HepG2 (cell line): ENCODE measurements at regions not wholly inside any gene's neighbourhood (a gene's known extent, or its start where the extent isn't known, plus 50 kb on each side); places are given as distances from the start of the nearest gene placed in this dataset.

ENCODE experiments used
- ATAC-seq: fragments of 200-7000 bp; cut with Tn5 transposase; 3 replicates; pipeline ENCODE4 v1.9.1; 2020; ENCODE audit warnings: mild to moderate bottlenecking, moderate library complexity
- BruUV-seq: library from RNA; stranded (reverse); fragments of 400-500 nt; replicated peaks from 2 replicates; lab custom pipeline; 2021; lab: Mats Ljungman, UMichigan
- CTCF ChIA-PET: fragments of 300-600 bp; formaldehyde crosslinking; extraction: SDS; loops from one replicate; lab custom pipeline; 2021; ENCODE audit warnings: low total read pairs, inconsistent platforms, low intra/inter-chr PET ratio; lab: Yijun Ruan, JAX
- POLR2A ChIA-PET: fragments of 350-600 bp; sonication (Branson Sonifier 250); formaldehyde crosslinking; loops from one replicate; lab custom pipeline; 2020; ENCODE audit warnings: antibody characterized with exemption, inconsistent platforms; lab: Yijun Ruan, JAX
- DNase-seq: peaks from one replicate; pipeline ENCODE4 v3.0.0-alpha.2; 2015; ENCODE audit warnings: low spot score
- FAIRE-seq: peaks from 3 replicates; lab custom pipeline; 2011; peaks lifted over from hg19 to GRCh38; lab: Jason Lieb, UNC
- H2AFZ ChIP-seq: one replicate; pipeline ENCODE4 v1.6.1; 2011; ENCODE audit warnings: low read length, inconsistent platforms
- H3K27ac ChIP-seq: fragments of 300-600 bp; 3 replicates; pipeline ENCODE4 v1.8.0; 2011; ENCODE audit warnings: mixed run types, mild to moderate bottlenecking, mixed read lengths, low read length, inconsistent platforms; ENCODE audit not compliant: insufficient read depth; ENCODE audit errors: extremely low read length
- H3K27me3 ChIP-seq, 2 experiments: fragments of 200-600 bp in 1 of 2; 2 replicates in 1 of 2; 3 replicates in 1 of 2; pipeline versions ENCODE4 v1.6.0 to v1.8.0; 2011; ENCODE audit warnings: low read length in 2 of 2, mild to moderate bottlenecking in 2 of 2, moderate library complexity in 2 of 2, inconsistent platforms in 1 of 2; ENCODE audit not compliant: insufficient read depth in 2 of 2, control insufficient read depth in 1 of 2
- H3K36me3 ChIP-seq, 2 experiments: fragments of 200-600 bp in 1 of 2; replicated peaks in 1 of 2; 2 replicates in 1 of 2; 3 replicates in 1 of 2; pipeline versions ENCODE4 v1.5.1 to v1.8.0; 2011; ENCODE audit warnings: low read length in 2 of 2, inconsistent platforms in 1 of 2; ENCODE audit not compliant: insufficient read depth in 2 of 2, control insufficient read depth in 1 of 2
- H3K4me1 ChIP-seq: 2 replicates; pipeline ENCODE4 v1.5.1; 2012; ENCODE audit warnings: low read length, inconsistent platforms; ENCODE audit not compliant: insufficient read depth
- H3K4me2 ChIP-seq: 2 replicates; pipeline ENCODE4 v1.6.0; 2011; ENCODE audit warnings: low read depth, low read length, inconsistent platforms
- H3K4me3 ChIP-seq, 3 experiments: fragments of 200-600 bp in 1 of 3; sonication (generic), shearing (Covaris generic) in 1 of 3; replicated peaks in 1 of 3; 2 replicates each; pipeline ENCODE4 v1.5.1; 2011 to 2016; ENCODE audit warnings: low read length in 3 of 3, inconsistent platforms in 2 of 3, low read depth in 2 of 3, mild to moderate bottlenecking in 2 of 3, control low read depth in 1 of 3, mixed read lengths in 1 of 3; ENCODE audit not compliant: insufficient read depth in 1 of 3
- H3K79me2 ChIP-seq: one replicate; pipeline ENCODE4 v1.6.1; 2011; ENCODE audit warnings: low read length, inconsistent platforms; ENCODE audit not compliant: insufficient read depth
- H3K9ac ChIP-seq: 2 replicates; pipeline ENCODE4 v1.6.0; 2011; ENCODE audit warnings: mild to moderate bottlenecking, low read depth, low read length, inconsistent platforms; ENCODE audit not compliant: insufficient read depth
- H3K9me3 ChIP-seq: 2 replicates; pipeline ENCODE4 v1.5.1; 2012; ENCODE audit warnings: mild to moderate bottlenecking, low read length
- H4K20me1 ChIP-seq: 2 replicates; pipeline ENCODE4 v1.6.0; 2011; ENCODE audit warnings: inconsistent platforms, mild to moderate bottlenecking, low read length, moderate library complexity; ENCODE audit not compliant: insufficient read depth
- KLF13 ChIP-seq: sonication (generic); formaldehyde crosslinking; IDR thresholded peaks from 2 replicates; pipeline ENCODE4 v1.4.0; 2020; ENCODE audit warnings: mild to moderate bottlenecking, missing genetic modification reagents
- MIXL1 ChIP-seq: IDR thresholded peaks from 2 replicates; pipeline ENCODE4 v1.6.1; 2016
- SRSF4 ChIP-seq: fragments of 200-400 bp; formaldehyde crosslinking; IDR thresholded peaks from one replicate; pipeline ENCODE4 v1.6.1; 2018; ENCODE audit warnings: mild to moderate bottlenecking, low read depth, low read length, moderate library complexity; ENCODE audit not compliant: poor library complexity, severe bottlenecking
- SYNCRIP ChIP-seq: fragments of 200-400 bp; formaldehyde crosslinking; IDR thresholded peaks from 2 replicates; pipeline ENCODE4 v1.6.1; 2018; ENCODE audit warnings: mild to moderate bottlenecking, low read depth, low read length; ENCODE audit not compliant: insufficient read depth
- TP53 ChIP-seq: sonication (generic); formaldehyde crosslinking; conservative IDR thresholded peaks from 2 replicates; pipeline ENCODE4 v1.4.0; 2020; ENCODE audit warnings: missing genetic modification reagents
- ZBTB38 ChIP-seq: sonication (generic); formaldehyde crosslinking; IDR thresholded peaks from 2 replicates; pipeline ENCODE4 v1.5.1; 2020; ENCODE audit warnings: mild to moderate bottlenecking, missing genetic modification reagents
- ZNF17 ChIP-seq: sonication (generic); formaldehyde crosslinking; IDR thresholded peaks from 2 replicates; pipeline ENCODE4 v1.5.0; 2020; ENCODE audit warnings: mild to moderate bottlenecking, missing genetic modification reagents
- ZNF343 ChIP-seq: sonication (generic); formaldehyde crosslinking; IDR thresholded peaks from 2 replicates; pipeline ENCODE4 v1.4.0; 2020; ENCODE audit warnings: mild to moderate bottlenecking, missing genetic modification reagents
- ZNF350 ChIP-seq: sonication (generic); formaldehyde crosslinking; IDR thresholded peaks from 2 replicates; pipeline ENCODE4 v1.4.0; 2020; ENCODE audit warnings: mild to moderate bottlenecking, low read depth, missing genetic modification reagents, borderline replicate concordance
- ZNF777 ChIP-seq: sonication (generic); formaldehyde crosslinking; IDR thresholded peaks from 2 replicates; pipeline ENCODE4 v1.4.0; 2020; ENCODE audit warnings: missing genetic modification reagents
- WGBS: methylation state at CpG from one replicate; pipeline ENCODE4 v1.1.6; 2017; ENCODE audit warnings: low lambda C conversion rate; 5-methylcytosine and 5-hydroxymethylcytosine counted together
- in situ Hi-C: cut with HindIII; loops from 2 replicates; pipeline ENCODE4 v1.10.0; 2017; ENCODE audit warnings: low pct_unique_long_range_greater_than_20kb; ENCODE audit not compliant: extremely low pct_ligation_motif_present
- intact Hi-C: fragments of 100-400 bp; cut with micrococcal nuclease; formaldehyde crosslinking; loops from one replicate; pipeline ENCODE4 v1.10.0; 2022; ENCODE audit not compliant: unreplicated experiment
- TF ChIP-seq, protein P1 (sequence below): sonication (generic); formaldehyde crosslinking; IDR thresholded peaks from 2 replicates; pipeline ENCODE4 v1.8.1; 2023; ENCODE audit warnings: mild to moderate bottlenecking, inconsistent platforms, moderate library complexity, missing genetic modification reagents, borderline replicate concordance
- TF ChIP-seq, protein P2 (sequence below): sonication (generic); formaldehyde crosslinking; IDR thresholded peaks from 2 replicates; pipeline ENCODE4 v1.4.0; 2020; ENCODE audit warnings: missing genetic modification reagents
- TF ChIP-seq, protein P3 (sequence below): sonication (generic); formaldehyde crosslinking; IDR thresholded peaks from 2 replicates; pipeline ENCODE4 v1.4.0; 2020; ENCODE audit warnings: missing genetic modification reagents, low read depth, mild to moderate bottlenecking, borderline replicate concordance

DNA sequence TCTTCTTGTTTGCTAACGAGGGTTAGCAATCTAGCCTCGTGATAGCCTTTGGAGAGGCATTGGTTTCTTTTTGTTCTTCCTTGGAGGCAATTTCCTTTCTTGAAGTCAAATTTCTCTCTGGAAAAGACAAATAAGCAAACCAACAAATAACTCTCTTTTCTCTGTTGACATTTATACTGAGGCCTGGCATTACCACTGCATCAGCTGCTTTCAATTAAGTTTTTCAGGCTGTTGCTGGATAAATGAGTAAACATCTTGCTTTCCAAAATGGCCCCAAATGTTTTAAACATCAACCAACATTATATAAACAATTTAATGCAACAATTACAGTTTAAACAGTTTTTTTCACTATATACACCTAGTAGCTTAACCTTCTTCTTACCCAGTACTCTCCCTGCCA lies 264.4 kb downstream of the HTR1A start:
- no peak for ATAC-seq

GRCh38 chr5:63690546-63690945 lies 271.7 kb downstream of the HTR1A start:
- 7% methylated on average over 2 of the region's 2 CpGs for WGBS
- Histone ChIP-seq H3K4me1 (no peaks in the 10 kb centered on the region), H4K20me1 (no peaks in the 10 kb centered on the region), H3K4me3 (no peak overlapping the region), H3K9me3 (peaks cover 17% of the 10 kb centered on the region; the same call in 1 of the 2 replicates), H3K4me2 (no peak overlapping the region), H2AFZ (no peak overlapping the region), H3K36me3 (no peaks in the 10 kb centered on the region), H3K27me3 (no peaks in the 10 kb centered on the region; a peak in 1 of 5 replicates), H3K79me2 (no peaks in the 10 kb centered on the region), H3K27ac (no peak overlapping the region), H3K9ac (no peak overlapping the region)
- intact Hi-C loops = no loop called here
- BruUV-seq = no TSS peak
- POLR2A ChIA-PET = no interaction called here
- CTCF ChIA-PET = no interaction called here
- in situ Hi-C loops = no loop called here
- FAIRE-seq (no peak), ATAC-seq (no peak), DNase-seq (no peak)
- TF ChIP-seq ZBTB38 (CRISPR knock-in tag) (no peak), MIXL1 (CRISPR knock-in tag) (no peak), ZNF17 (CRISPR knock-in tag) (no peak), KLF13 (CRISPR knock-in tag) (no peak), TP53 (CRISPR knock-in tag) (no peak), ZNF343 (CRISPR knock-in tag) (no peak), SYNCRIP (no peak), ZNF777 (CRISPR knock-in tag) (no peak)
- TF ChIP-seq, protein P1, sequence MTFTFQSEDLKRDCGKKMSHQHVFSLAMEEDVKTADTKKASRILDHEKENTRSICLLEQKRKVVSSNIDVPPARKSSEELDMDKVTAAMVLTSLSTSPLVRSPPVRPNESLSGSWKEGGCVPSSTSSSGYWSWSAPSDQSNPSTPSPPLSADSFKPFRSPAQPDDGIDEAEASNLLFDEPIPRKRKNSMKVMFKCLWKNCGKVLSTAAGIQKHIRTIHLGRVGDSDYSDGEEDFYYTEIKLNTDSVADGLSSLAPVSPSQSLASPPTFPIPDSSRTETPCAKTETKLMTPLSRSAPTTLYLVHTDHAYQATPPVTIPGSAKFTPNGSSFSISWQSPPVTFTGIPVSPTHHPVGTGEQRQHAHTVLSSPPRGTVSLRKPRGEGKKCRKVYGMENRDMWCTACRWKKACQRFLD (CRISPR knock-in tag) = no peak
- TF ChIP-seq, protein P2, sequence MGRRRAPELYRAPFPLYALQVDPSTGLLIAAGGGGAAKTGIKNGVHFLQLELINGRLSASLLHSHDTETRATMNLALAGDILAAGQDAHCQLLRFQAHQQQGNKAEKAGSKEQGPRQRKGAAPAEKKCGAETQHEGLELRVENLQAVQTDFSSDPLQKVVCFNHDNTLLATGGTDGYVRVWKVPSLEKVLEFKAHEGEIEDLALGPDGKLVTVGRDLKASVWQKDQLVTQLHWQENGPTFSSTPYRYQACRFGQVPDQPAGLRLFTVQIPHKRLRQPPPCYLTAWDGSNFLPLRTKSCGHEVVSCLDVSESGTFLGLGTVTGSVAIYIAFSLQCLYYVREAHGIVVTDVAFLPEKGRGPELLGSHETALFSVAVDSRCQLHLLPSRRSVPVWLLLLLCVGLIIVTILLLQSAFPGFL = no peak
- TF ChIP-seq, protein P3, sequence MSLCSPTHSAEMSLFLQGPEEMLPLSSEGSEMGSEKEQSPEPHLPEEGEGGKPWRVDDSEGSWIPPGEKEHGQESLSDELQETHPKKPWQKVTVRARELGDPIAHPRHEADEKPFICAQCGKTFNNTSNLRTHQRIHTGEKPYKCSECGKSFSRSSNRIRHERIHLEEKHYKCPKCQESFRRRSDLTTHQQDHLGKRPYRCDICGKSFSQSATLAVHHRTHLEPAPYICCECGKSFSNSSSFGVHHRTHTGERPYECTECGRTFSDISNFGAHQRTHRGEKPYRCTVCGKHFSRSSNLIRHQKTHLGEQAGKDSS = no peak

More for the DNA sequence above, 264.4 kb downstream of the HTR1A start:
- no peak overlapping the region for H3K9ac ChIP-seq
- TF ChIP-seq ZNF777 (CRISPR knock-in tag) (no peak), ZNF350 (CRISPR knock-in tag) (no peak), SRSF4 (no peak)
- intact Hi-C loops = no loop called here
- H3K27me3 ChIP-seq = no peaks in the 10 kb centered on the region; a peak in 1 of 5 replicates
- no peaks in the 10 kb centered on the region for H3K36me3 ChIP-seq
- H3K27ac ChIP-seq = no peak overlapping the region
- H3K9me3 ChIP-seq = peaks cover 47% of the 10 kb centered on the region
- H3K79me2 ChIP-seq = no peaks in the 10 kb centered on the region
- no peak for FAIRE-seq
- CTCF ChIA-PET = no interaction called here
- H3K4me1 ChIP-seq = no peaks in the 10 kb centered on the region
- BruUV-seq = no TSS peak
- WGBS = 3% methylated on average over 2 of the region's 2 CpGs
- in situ Hi-C loops = no loop called here
- H3K4me3 ChIP-seq = no peak overlapping the region
- POLR2A ChIA-PET = no interaction called here
- DNase-seq = no peak
- H3K4me2 ChIP-seq = no peak overlapping the region
- no peaks in the 10 kb centered on the region for H4K20me1 ChIP-seq
- no peak overlapping the region for H2AFZ ChIP-seq
